Epidermal melanocyte (primary cell): ENCODE measurements at regions not wholly inside any gene's neighbourhood (a gene's known extent, or its start where the extent isn't known, plus 50 kb on each side); places are given as distances from the start of the nearest gene placed in this dataset.

Source experiments
- DNase-seq: peaks from one replicate; pipeline ENCODE4 v3.0.0; 2011; ENCODE audit warnings: low spot score; ENCODE audit not compliant: insufficient read length

DNA sequence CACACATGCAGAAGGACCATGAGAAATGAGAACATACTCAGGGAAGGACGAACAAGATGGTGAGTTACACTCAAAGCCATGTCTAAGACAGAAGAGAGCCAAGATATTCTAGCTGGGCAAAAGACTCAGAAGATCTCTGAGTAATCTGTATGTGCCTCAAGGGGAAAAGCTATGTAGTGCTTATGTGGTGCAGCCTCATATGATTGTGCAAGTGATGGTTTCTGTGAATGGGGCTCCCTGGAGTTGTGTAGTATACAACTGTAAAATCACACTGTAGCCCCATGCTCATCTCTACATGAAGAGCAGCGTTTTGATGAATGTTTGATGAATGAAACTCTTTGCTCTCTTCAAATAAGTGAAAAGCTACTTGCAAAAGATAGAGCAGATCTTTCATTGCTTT lies 57.5 kb downstream of the OSR1 start:
- DNase-seq: no peak

DNA sequence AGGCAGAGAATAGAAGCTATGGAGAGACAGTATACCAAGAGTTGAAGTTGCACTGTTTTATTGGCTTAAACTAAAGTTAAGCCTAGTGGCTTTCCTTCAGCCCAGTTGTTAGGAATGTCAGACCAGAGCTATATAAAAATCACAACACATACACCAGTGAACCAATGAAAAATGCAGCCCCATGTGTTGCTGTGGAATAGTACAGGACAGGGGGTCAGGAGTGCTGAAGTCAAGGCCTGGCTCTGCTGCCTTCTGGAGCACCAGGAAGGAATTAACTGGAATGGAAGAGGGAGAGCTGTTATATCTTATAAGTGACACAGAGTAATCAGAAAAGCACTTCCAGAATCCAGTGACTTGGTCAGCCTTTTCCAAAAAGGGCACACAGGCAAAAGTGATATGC lies 58.9 kb downstream of the OSR1 start:
- DNase-seq: no peak

- DNase-seq: no peak
Observed at GRCh38 chr2:19299032-19299431, 59.4 kb downstream of the OSR1 start.

GRCh38 chr2:19297716-19298115 lies 60.7 kb downstream of the OSR1 start:
- no peak for DNase-seq

GRCh38 chr2:19295998-19296502 lies 62.4 kb downstream of the OSR1 start:
- no peak for DNase-seq

GRCh38 chr2:19292007-19292406 lies 66.4 kb downstream of the OSR1 start:
- no peak for DNase-seq

DNA sequence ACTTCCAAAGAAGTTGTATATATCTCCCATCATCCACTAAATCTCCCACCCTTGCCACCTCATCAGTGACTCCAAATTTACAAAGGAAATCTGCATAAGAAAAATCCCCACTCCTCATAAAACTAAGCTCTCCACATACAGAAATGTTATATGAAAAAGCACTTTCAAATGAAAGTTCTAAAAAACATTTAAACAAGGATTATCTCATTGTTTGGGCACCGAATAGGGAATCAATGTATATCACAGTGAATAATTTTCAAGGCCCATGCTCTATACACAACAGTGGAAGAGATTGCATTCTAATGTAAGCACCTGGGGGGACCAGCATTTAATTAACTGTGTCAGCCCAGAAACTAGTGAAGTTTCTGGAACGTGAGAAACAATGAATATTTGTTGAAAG lies 70.1 kb downstream of the OSR1 start:
- DNase-seq: no peak

DNA sequence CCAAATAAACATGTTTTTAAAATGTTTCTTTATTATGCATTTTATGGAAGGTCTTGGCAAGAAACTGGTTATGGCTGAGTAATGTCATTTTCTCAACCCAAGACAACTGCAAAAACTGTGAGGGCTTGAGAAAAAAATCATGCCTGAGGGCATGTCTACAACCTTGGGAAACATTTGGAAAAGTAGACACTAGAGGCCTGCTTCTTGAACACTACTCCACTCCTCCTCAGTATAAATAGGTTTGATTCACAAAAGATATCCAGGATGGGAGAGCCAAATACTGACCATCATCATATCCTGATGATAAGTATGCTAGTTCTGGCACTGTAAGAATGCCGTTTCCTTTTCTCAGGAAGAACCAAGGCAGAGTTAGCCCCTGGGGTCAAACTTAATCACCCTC lies 71.1 kb downstream of the OSR1 start:
- no peak for DNase-seq

GRCh38 chr2:19282305-19282704 lies 76.1 kb downstream of the OSR1 start:
- DNase-seq: no peak

DNA sequence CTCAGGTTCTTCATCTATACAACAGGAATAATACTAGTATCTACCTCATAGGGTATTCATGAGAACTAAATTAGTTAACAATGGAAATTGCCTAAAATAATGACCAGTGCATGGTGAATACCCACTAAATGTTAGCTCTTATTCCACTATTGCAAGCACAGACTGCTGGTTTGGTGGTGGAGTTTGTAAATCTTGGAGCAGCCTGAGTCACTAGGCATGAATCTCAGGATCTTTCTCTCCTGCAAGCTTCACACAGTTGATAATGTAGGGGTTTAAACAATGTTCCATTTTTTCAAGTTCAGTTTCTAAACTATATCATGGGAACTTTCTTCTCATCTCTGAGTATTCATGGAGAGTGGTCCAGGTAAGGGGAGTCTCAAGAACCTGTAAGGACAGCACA lies 84.0 kb downstream of the OSR1 start:
- no peak for DNase-seq

DNA sequence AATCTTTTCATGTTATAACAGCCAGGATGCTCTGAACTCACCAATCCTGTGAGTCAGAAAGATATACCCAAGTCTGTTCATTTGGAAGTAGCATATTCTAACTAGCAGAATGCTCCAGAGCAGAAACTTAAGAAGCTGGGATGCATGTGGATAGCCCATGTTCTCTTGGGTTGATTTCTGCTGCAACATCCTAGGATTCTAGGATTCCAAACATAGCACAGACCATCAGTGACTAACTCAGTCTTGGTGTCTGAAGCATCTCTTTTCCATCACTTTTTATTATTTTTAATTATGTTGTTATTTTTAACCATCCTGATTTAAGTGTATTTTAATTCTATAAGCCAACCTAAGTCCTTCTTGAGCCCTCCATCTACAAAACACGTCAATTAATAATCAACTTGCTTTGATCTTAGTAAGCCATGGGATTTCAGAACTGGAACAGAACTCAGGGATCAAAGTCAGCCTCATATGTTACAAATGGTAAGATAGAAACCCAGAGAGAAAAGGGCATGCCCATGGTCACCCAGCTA lies 85.4 kb downstream of the OSR1 start:
- DNase-seq: no peak

DNA sequence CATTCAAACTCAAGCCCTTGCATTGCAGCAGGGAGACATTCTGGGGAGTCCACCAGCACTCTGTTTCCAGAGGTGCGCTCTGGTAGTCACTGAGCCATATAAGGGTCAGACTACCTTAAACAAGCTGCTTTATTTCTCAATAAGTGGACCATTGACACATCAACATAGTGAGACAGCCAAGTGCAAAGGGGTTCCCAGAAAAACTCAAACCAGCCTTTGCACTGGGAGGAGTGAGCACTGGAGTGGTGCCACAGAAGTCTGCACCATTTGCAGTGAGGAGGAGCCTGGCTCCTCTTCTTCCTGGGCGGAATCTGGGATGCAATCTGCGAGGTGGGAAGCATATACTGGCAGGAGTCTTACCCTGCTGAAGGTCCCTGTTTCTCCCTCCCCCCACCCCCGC lies 86.4 kb downstream of the OSR1 start:
- DNase-seq: no peak

DNA sequence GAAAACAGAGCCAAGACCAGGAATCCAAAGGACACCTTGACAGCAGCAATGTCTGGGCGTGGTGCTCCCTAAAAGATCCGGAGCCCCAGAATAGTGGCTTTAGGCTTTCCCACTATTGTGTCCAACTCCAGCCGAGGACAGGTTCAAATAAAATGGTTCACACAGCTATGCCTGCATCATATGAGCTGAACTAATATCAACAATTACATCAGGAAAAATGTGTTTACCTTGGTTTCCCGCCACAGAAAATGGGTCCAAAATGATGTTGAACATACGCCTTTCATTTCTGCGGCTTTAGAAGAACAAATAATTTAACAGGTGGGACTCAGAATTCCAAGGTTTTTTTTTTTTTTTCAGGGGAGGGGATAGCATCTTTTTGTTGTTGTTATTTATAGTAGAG lies 93.6 kb downstream of the OSR1 start:
- no peak for DNase-seq

DNA sequence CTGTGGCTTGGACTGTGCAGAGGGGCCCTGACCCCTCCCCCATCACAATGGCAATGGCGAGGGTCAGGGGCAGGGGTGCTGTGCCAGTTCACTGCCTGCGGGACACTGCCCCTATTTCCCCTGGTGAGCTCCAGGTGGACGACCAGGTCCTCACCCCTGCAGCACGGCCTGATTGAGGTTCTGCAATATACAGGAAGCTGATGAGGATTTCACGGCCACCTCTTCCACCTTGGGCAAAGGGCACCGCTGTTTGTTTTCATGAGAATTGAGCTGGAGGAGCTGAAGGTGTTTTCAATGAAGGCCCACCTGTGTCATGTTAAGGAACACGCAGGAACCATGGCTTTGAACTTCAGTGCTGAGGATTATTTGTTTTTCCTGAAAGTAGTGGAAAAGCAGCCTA lies 96.3 kb downstream of the OSR1 start:
- DNase-seq: no peak

GRCh38 chr2:19261061-19261460 lies 97.4 kb downstream of the OSR1 start:
- DNase-seq: no peak

DNA sequence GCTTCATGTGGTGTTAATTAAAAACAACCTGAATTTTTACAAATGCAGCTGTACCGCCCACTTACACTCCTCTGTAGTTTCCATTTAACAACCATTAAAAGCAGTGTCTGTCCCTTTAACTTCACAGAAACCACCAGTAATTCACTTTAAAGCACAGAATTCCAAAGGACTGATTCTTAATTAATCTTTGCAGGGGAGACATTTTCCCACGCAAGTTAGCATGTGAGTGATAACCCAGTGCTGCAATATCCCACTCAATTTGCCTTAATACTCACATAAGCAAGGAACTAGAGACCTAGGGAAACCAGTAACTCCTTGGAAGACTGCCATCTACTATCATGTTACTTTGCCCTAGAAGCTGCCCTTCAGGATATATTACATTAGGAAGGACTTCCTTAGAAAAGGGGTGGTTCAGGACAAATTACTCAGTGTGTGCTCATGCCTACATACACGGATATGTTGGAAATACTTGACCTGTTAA lies 102.3 kb downstream of the OSR1 start:
- no peak for DNase-seq

DNA sequence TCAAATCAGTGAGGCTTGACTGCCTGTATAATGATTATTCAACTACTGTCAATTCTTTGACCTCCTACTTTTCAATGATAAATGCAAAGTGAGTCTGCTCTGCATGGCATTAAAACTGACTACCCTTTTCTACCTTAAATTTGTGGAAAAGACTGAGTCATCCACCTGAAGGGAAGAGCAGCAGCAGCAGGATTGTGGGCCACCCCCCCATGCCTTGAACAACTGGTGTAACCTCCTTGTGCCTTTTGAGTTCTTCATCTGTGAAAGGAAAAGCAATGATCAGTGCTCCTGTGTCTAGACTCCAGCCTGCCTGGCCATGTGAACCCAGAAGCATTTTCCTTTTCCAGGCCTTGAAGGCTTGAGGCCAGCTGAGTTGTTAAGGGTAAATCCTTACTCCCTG lies 102.9 kb downstream of the OSR1 start:
- DNase-seq: no peak

GRCh38 chr2:19251554-19251953 lies 106.9 kb downstream of the OSR1 start:
- DNase-seq: no peak

- no peak for DNase-seq
Observed at GRCh38 chr2:19250906-19251305, 107.5 kb downstream of the OSR1 start.

GRCh38 chr2:19247186-19247585 lies 111.2 kb downstream of the OSR1 start:
- DNase-seq: no peak

- DNase-seq: no peak
Observed at GRCh38 chr2:19246496-19246895, 111.9 kb downstream of the OSR1 start.

- no peak for DNase-seq
Observed at GRCh38 chr2:19244460-19245363, 113.7 kb downstream of the OSR1 start.
